ENCODE measurements at regions not wholly inside any gene's neighbourhood (a gene's known extent, or its start where the extent isn't known, plus 50 kb on each side); places are given as distances from the start of the nearest gene placed in this dataset.

GRCh38 chr1:98315309-98315708, 346.2 kb upstream of the SNX7 start:
- TF ChIP-seq MXI1 (conservative IDR thresholded peaks at IDR 0.05; ENCODE audit: poor library complexity, severe bottlenecking) (no peak), EP300 (conservative IDR thresholded peaks at IDR 0.05; ENCODE audit: poor library complexity, severe bottlenecking) (peak; percentile 14)
- Histone ChIP-seq H3K9ac (ENCODE audit: low read length) (no peak overlapping the region), H3K9me2 (ENCODE audit: insufficient read depth, low read length) (no peaks in the 10 kb centered on the region), H3K4me3 (ENCODE audit: low read length) (no peak overlapping the region), H3K79me2 (replicated peaks; ENCODE audit: insufficient read depth, low read length) (no peaks in the 10 kb centered on the region), H3K36me3 (ENCODE audit: insufficient read depth, low read length) (no peaks in the 10 kb centered on the region), H3K4me2 (ENCODE audit: low read length) (no peak overlapping the region), H4K20me1 (ENCODE audit: insufficient read depth) (no peaks in the 10 kb centered on the region), H2AFZ (ENCODE audit: low read depth, low read length) (no peak overlapping the region), H3K9me3 (ENCODE audit: low read length) (no peaks in the 10 kb centered on the region), H3K27me3 (ENCODE audit: insufficient read depth, low read depth, low read length) (no peaks in the 10 kb centered on the region), H3F3A (ENCODE audit: insufficient read depth, low read length, poor library complexity, severe bottlenecking) (no peaks in the 10 kb centered on the region), H3K27ac (ENCODE audit: low read length) (no peak overlapping the region)

- Histone ChIP-seq H3K9me2 (ENCODE audit: insufficient read depth, low read length) (no peaks in the 10 kb centered on the region), H3K27ac (ENCODE audit: low read length) (no peak overlapping the region), H4K20me1 (ENCODE audit: insufficient read depth) (no peaks in the 10 kb centered on the region), H3K27me3 (ENCODE audit: insufficient read depth, low read depth, low read length) (no peaks in the 10 kb centered on the region), H2AFZ (ENCODE audit: low read depth, low read length) (no peak overlapping the region), H3F3A (ENCODE audit: insufficient read depth, low read length, poor library complexity, severe bottlenecking) (no peaks in the 10 kb centered on the region), H3K9me3 (ENCODE audit: low read length) (no peaks in the 10 kb centered on the region), H3K4me3 (ENCODE audit: low read length) (no peak overlapping the region), H3K79me2 (replicated peaks; ENCODE audit: insufficient read depth, low read length) (no peaks in the 10 kb centered on the region), H3K4me2 (ENCODE audit: low read length) (no peak overlapping the region), H3K9ac (ENCODE audit: low read length) (no peak overlapping the region), H3K36me3 (ENCODE audit: insufficient read depth, low read length) (no peaks in the 10 kb centered on the region)
- TF ChIP-seq MXI1 (conservative IDR thresholded peaks at IDR 0.05; ENCODE audit: poor library complexity, severe bottlenecking) (no peak), CTCF (IDR thresholded peaks at IDR 0.05; ENCODE audit: poor library complexity, severe bottlenecking) (no peak), REST (IDR thresholded peaks at IDR 0.05; ENCODE audit: borderline replicate concordance) (no peak), RAD21 (conservative IDR thresholded peaks at IDR 0.05) (no peak), TAF1 (IDR thresholded peaks at IDR 0.05; ENCODE audit: low read depth) (no peak)
These were observed 346.9 kb upstream of the SNX7 start for GRCh38 chr1:98314601-98315000.

- H4K20me1 ChIP-seq (ENCODE audit: insufficient read depth) = no peaks in the 10 kb centered on the region
- H3K9me2 ChIP-seq (ENCODE audit: insufficient read depth, low read length) = no peaks in the 10 kb centered on the region
- no peaks in the 10 kb centered on the region for H3K36me3 ChIP-seq (ENCODE audit: insufficient read depth, low read length)
- H3K9me3 ChIP-seq (ENCODE audit: low read length) = no peaks in the 10 kb centered on the region
- no peak overlapping the region for H3K4me3 ChIP-seq (ENCODE audit: low read length)
- TF ChIP-seq RAD21 (conservative IDR thresholded peaks at IDR 0.05) (no peak), SMC3 (conservative IDR thresholded peaks at IDR 0.05; ENCODE audit: poor library complexity) (no peak), MXI1 (conservative IDR thresholded peaks at IDR 0.05; ENCODE audit: poor library complexity, severe bottlenecking) (no peak)
- no peaks in the 10 kb centered on the region for H3F3A ChIP-seq (ENCODE audit: insufficient read depth, low read length, poor library complexity, severe bottlenecking)
- H3K27me3 ChIP-seq (ENCODE audit: insufficient read depth, low read depth, low read length) = no peaks in the 10 kb centered on the region
- H3K79me2 ChIP-seq (replicated peaks; ENCODE audit: insufficient read depth, low read length) = no peaks in the 10 kb centered on the region
- no peak overlapping the region for H3K4me2 ChIP-seq (ENCODE audit: low read length)
- H2AFZ ChIP-seq (ENCODE audit: low read depth, low read length) = no peak overlapping the region
- H3K9ac ChIP-seq (ENCODE audit: low read length) = no peak overlapping the region
- no peak overlapping the region for H3K27ac ChIP-seq (ENCODE audit: low read length)
These were observed 354.9 kb upstream of the SNX7 start for GRCh38 chr1:98306517-98307089.
